Lower lobe of right lung (tissue), 2 donors: ENCODE measurements at regions not wholly inside any gene's neighbourhood (a gene's known extent, or its start where the extent isn't known, plus 50 kb on each side); places are given as distances from the start of the nearest gene placed in this dataset.

Source experiments
- ATAC-seq, 2 donors: fragments of 200-7000 bp; cut with Tn5 transposase; one replicate each; pipeline ENCODE4 v1.9.1; 2020 to 2022; ENCODE audit warnings: mild to moderate bottlenecking in 2 of 2, moderate library complexity in 2 of 2
- DNase-seq: peaks from one replicate; pipeline ENCODE4 v3.0.0-alpha.2; 2020
- H3K27ac ChIP-seq: fragments of 200-600 bp; one replicate; pipeline ENCODE4 v1.8.0; 2022
- H3K27me3 ChIP-seq: fragments of 200-600 bp; one replicate; pipeline ENCODE4 v1.8.0; 2022; ENCODE audit warnings: low read depth
- H3K36me3 ChIP-seq: fragments of 200-600 bp; one replicate; pipeline ENCODE4 v1.8.0; 2022; ENCODE audit warnings: mild to moderate bottlenecking
- H3K4me1 ChIP-seq: fragments of 200-600 bp; one replicate; pipeline ENCODE4 v1.8.0; 2022
- H3K4me3 ChIP-seq: fragments of 200-600 bp; one replicate; pipeline ENCODE4 v1.8.0; 2022; ENCODE audit warnings: mild to moderate bottlenecking
- H3K9me3 ChIP-seq: fragments of 200-600 bp; one replicate; pipeline ENCODE4 v1.8.0; 2022
- intact Hi-C: fragments of 100-400 bp; cut with DNase I; formaldehyde crosslinking; loops from one replicate; pipeline ENCODE4 v1.11.0; 2022
- TF ChIP-seq, protein P1 (sequence below): fragments of 200-600 bp; IDR thresholded peaks from one replicate; pipeline ENCODE4 v1.8.0; 2022; ENCODE audit warnings: antibody characterized with exemption, mild to moderate bottlenecking
- donor health status: DM: no; HTN: yes; CAD: no; lungs with severe emphysema.

DNA sequence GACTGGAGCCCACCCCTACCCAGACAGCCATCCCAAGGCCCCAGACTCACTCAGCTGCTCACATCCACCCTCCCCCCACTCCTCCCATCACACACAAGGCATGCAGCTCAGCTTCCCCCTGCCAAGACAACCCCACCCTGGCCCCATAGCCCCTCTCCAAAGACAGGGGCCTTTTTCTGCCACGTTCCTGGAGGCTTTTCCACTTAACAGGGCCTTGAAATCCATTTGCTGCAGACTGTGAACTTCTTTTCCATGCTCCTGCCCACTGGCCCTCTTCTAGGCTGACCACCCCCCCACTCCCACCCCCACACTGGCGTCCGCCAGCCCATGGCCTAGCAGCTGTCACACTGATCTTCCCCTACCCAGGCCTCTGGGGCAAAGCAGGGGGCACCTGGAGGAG is 76.0 kb downstream of the PJA1 start:
- H3K4me3 ChIP-seq = no peak overlapping the region
- H3K27me3 ChIP-seq = no peaks in the 10 kb centered on the region
- TF ChIP-seq, protein P1, sequence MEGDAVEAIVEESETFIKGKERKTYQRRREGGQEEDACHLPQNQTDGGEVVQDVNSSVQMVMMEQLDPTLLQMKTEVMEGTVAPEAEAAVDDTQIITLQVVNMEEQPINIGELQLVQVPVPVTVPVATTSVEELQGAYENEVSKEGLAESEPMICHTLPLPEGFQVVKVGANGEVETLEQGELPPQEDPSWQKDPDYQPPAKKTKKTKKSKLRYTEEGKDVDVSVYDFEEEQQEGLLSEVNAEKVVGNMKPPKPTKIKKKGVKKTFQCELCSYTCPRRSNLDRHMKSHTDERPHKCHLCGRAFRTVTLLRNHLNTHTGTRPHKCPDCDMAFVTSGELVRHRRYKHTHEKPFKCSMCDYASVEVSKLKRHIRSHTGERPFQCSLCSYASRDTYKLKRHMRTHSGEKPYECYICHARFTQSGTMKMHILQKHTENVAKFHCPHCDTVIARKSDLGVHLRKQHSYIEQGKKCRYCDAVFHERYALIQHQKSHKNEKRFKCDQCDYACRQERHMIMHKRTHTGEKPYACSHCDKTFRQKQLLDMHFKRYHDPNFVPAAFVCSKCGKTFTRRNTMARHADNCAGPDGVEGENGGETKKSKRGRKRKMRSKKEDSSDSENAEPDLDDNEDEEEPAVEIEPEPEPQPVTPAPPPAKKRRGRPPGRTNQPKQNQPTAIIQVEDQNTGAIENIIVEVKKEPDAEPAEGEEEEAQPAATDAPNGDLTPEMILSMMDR = no peak
- intact Hi-C loops = no loop called here
- H3K36me3 ChIP-seq = no peaks in the 10 kb centered on the region
- no peaks in the 10 kb centered on the region for H3K4me1 ChIP-seq
- H3K27ac ChIP-seq = no peak overlapping the region
- ATAC-seq (no peak), DNase-seq (no peak)
- H3K9me3 ChIP-seq = no peaks in the 10 kb centered on the region

- Histone ChIP-seq H3K27me3 (no peaks in the 10 kb centered on the region), H3K9me3 (no peaks in the 10 kb centered on the region), H3K4me1 (no peaks in the 10 kb centered on the region), H3K4me3 (no peak overlapping the region), H3K36me3 (no peaks in the 10 kb centered on the region), H3K27ac (no peak overlapping the region)
- TF ChIP-seq, protein P1 = no peak
- ATAC-seq (no peak), DNase-seq (no peak)
- intact Hi-C loops = no loop called here
Measured at GRCh38 chrX:69088171-69088938, 76.9 kb downstream of the PJA1 start.

- DNase-seq (no peak), ATAC-seq (no peak)
- Histone ChIP-seq H3K27ac (no peak overlapping the region), H3K4me3 (no peak overlapping the region), H3K36me3 (no peaks in the 10 kb centered on the region), H3K4me1 (no peaks in the 10 kb centered on the region), H3K9me3 (no peaks in the 10 kb centered on the region), H3K27me3 (no peaks in the 10 kb centered on the region)
- intact Hi-C loops = no loop called here
- TF ChIP-seq, protein P1 = no peak
Measured at GRCh38 chrX:69085826-69086225, 79.4 kb downstream of the PJA1 start.

- intact Hi-C loops = no loop called here
- ATAC-seq = no peak
- no peak overlapping the region for H3K27ac ChIP-seq
Measured at GRCh38 chrX:69085151-69085550, 80.1 kb downstream of the PJA1 start.

GRCh38 chrX:69083801-69084200 is 81.5 kb downstream of the PJA1 start:
- TF ChIP-seq, protein P1 = no peak
- H3K27ac ChIP-seq = no peak overlapping the region
- DNase-seq = no peak
- H3K4me1 ChIP-seq = no peaks in the 10 kb centered on the region
- ATAC-seq = no peak
- intact Hi-C loops = no loop called here
- H3K36me3 ChIP-seq = no peaks in the 10 kb centered on the region
- H3K9me3 ChIP-seq = no peaks in the 10 kb centered on the region
- H3K27me3 ChIP-seq = no peaks in the 10 kb centered on the region
- H3K4me3 ChIP-seq = no peak overlapping the region

More at GRCh38 chrX:69085151-69085550, 80.1 kb downstream of the PJA1 start:
- no peaks in the 10 kb centered on the region for H3K9me3 ChIP-seq
- no peaks in the 10 kb centered on the region for H3K4me1 ChIP-seq
- no peaks in the 10 kb centered on the region for H3K36me3 ChIP-seq
- no peak overlapping the region for H3K4me3 ChIP-seq
- no peaks in the 10 kb centered on the region for H3K27me3 ChIP-seq
- TF ChIP-seq, protein P1 = no peak
- DNase-seq = no peak
